H9 (cell line): ENCODE measurements at regions not wholly inside any gene's neighbourhood (a gene's known extent, or its start where the extent isn't known, plus 50 kb on each side); places are given as distances from the start of the nearest gene placed in this dataset.

Experiments
- DNase-seq: peaks from one replicate; pipeline ENCODE4 v3.0.0-alpha.2; 2017
- H2AFZ ChIP-seq: one replicate; pipeline ENCODE4 v1.6.1; 2013; ENCODE audit warnings: mild to moderate bottlenecking, low read length, control low read depth, moderate library complexity
- H2AK5ac ChIP-seq: 2 replicates; pipeline ENCODE4 v1.6.1; 2013; ENCODE audit warnings: low read length, control low read depth, mixed read lengths; ENCODE audit not compliant: insufficient read length
- H2BK120ac ChIP-seq: one replicate; pipeline ENCODE4 v1.6.1; 2013; ENCODE audit warnings: low read depth, mild to moderate bottlenecking, low read length, control low read depth, inconsistent platforms; ENCODE audit not compliant: poor library complexity, severe bottlenecking
- H2BK12ac ChIP-seq: 2 replicates; pipeline ENCODE4 v1.6.1; 2013; ENCODE audit warnings: low read length, control low read depth, mixed read lengths, low read depth; ENCODE audit not compliant: insufficient read length
- H2BK15ac ChIP-seq: 2 replicates; pipeline ENCODE4 v1.6.1; 2013; ENCODE audit warnings: low read depth, low read length, control low read depth
- H2BK20ac ChIP-seq: one replicate; pipeline ENCODE4 v1.6.1; 2013; ENCODE audit warnings: low read depth, mild to moderate bottlenecking, low read length, control low read depth, inconsistent platforms; ENCODE audit not compliant: poor library complexity, severe bottlenecking
- H2BK5ac ChIP-seq: 2 replicates; pipeline ENCODE4 v1.6.1; 2013; ENCODE audit warnings: low read length, control low read depth, mixed read lengths; ENCODE audit not compliant: insufficient read length
- H3K14ac ChIP-seq: 2 replicates; pipeline ENCODE4 v1.6.1; 2013; ENCODE audit warnings: low read length, control low read depth; ENCODE audit not compliant: insufficient read depth
- H3K18ac ChIP-seq: 2 replicates; pipeline ENCODE4 v1.6.1; 2013; ENCODE audit warnings: low read depth, mild to moderate bottlenecking, mixed read lengths, low read length, control low read depth; ENCODE audit not compliant: insufficient read length
- H3K23ac ChIP-seq: 2 replicates; pipeline ENCODE4 v1.6.1; 2013; ENCODE audit warnings: low read length, control low read depth, mixed read lengths, low read depth; ENCODE audit not compliant: insufficient read length
- H3K23me2 ChIP-seq: 2 replicates; pipeline ENCODE4 v1.6.1; 2013; ENCODE audit warnings: low read depth, mild to moderate bottlenecking, mixed read lengths, low read length, control low read depth; ENCODE audit not compliant: insufficient read length, poor library complexity, severe bottlenecking
- H3K27ac ChIP-seq: 2 replicates; pipeline ENCODE4 v1.5.1; 2013; ENCODE audit warnings: low read length, control low read depth, mixed read lengths, low read depth; ENCODE audit not compliant: insufficient read length
- H3K27me3 ChIP-seq: 2 replicates; pipeline ENCODE4 v1.6.1; 2013; ENCODE audit warnings: low read length, control low read depth, inconsistent platforms; ENCODE audit not compliant: insufficient read depth
- H3K4ac ChIP-seq: 2 replicates; pipeline ENCODE4 v1.6.1; 2013; ENCODE audit warnings: low read depth, mild to moderate bottlenecking, control low read depth, inconsistent platforms, low read length, moderate library complexity
- H3K4me1 ChIP-seq: 2 replicates; pipeline ENCODE4 v1.6.1; 2013; ENCODE audit warnings: low read length, control low read depth, inconsistent platforms; ENCODE audit not compliant: insufficient read depth
- H3K4me2 ChIP-seq: 2 replicates; pipeline ENCODE4 v1.6.1; 2013; ENCODE audit warnings: low read length, control low read depth, mixed read lengths; ENCODE audit not compliant: insufficient read length, insufficient read depth
- H3K56ac ChIP-seq: 2 replicates; pipeline ENCODE4 v1.6.1; 2013; ENCODE audit warnings: low read depth, mild to moderate bottlenecking, mixed read lengths, low read length, control low read depth; ENCODE audit not compliant: insufficient read length
- H3K79me1 ChIP-seq: 2 replicates; pipeline ENCODE4 v1.6.1; 2013; ENCODE audit warnings: low read depth, mild to moderate bottlenecking, moderate library complexity, low read length, control low read depth, inconsistent platforms; ENCODE audit not compliant: insufficient read depth, poor library complexity, severe bottlenecking
- H3K79me2 ChIP-seq: 2 replicates; pipeline ENCODE4 v1.6.1; 2013; ENCODE audit warnings: low read length, control low read depth, inconsistent platforms; ENCODE audit not compliant: insufficient read depth
- H3K9ac ChIP-seq: 2 replicates; pipeline ENCODE4 v1.6.1; 2013; ENCODE audit warnings: low read length, control low read depth, mixed read lengths; ENCODE audit not compliant: insufficient read length; ENCODE audit errors: extremely low read depth
- H3K9me3 ChIP-seq: one replicate; pipeline ENCODE4 v1.6.1; 2013; ENCODE audit warnings: low read depth, low read length, inconsistent platforms; ENCODE audit not compliant: control insufficient read depth
- H3T11ph ChIP-seq: one replicate; pipeline ENCODE4 v1.6.1; 2013; ENCODE audit warnings: mild to moderate bottlenecking, low read length, control low read depth, inconsistent platforms
- H4K20me1 ChIP-seq: one replicate; pipeline ENCODE4 v1.6.1; 2013; ENCODE audit not compliant: control insufficient read depth, insufficient read length, insufficient read depth
- H4K5ac ChIP-seq: 2 replicates; pipeline ENCODE4 v1.6.1; 2013; ENCODE audit warnings: low read depth, mild to moderate bottlenecking, mixed read lengths, low read length, control low read depth; ENCODE audit not compliant: insufficient read length
- H4K8ac ChIP-seq: replicated peaks from 2 replicates; pipeline ENCODE4 v1.6.1; 2013; ENCODE audit warnings: low read length, control low read depth, mixed read lengths, low read depth; ENCODE audit not compliant: insufficient read length
- H4K91ac ChIP-seq: 2 replicates; pipeline ENCODE4 v1.6.1; 2013; ENCODE audit warnings: low read depth, mild to moderate bottlenecking, moderate library complexity, mixed read lengths, low read length, control low read depth; ENCODE audit not compliant: insufficient read length
- H3K27ac Mint-ChIP-seq, 3 experiments: 2 replicates in 2 of 3; 3 replicates in 1 of 3; pipeline ENCODE4 v1.8.0; 2020 to 2021; ENCODE audit warnings: mixed read lengths in 3 of 3, mild to moderate bottlenecking in 1 of 3, moderate library complexity in 1 of 3
- H3K27me3 Mint-ChIP-seq: 2 replicates; pipeline ENCODE4 v1.8.0; 2021; ENCODE audit warnings: low read depth, mild to moderate bottlenecking, moderate library complexity, mixed read lengths
- H3K36me3 Mint-ChIP-seq, 3 experiments: 2 replicates in 2 of 3; 3 replicates in 1 of 3; pipeline ENCODE4 v1.8.0; 2020 to 2021; ENCODE audit warnings: low read depth in 3 of 3, mixed read lengths in 3 of 3; ENCODE audit not compliant: insufficient read depth in 1 of 3
- H3K4me1 Mint-ChIP-seq, 2 experiments: 2 replicates each; pipeline ENCODE4 v1.8.0; 2020; ENCODE audit warnings: mixed read lengths in 2 of 2
- H3K4me3 Mint-ChIP-seq, 2 experiments: 2 replicates in 1 of 2; 3 replicates in 1 of 2; pipeline ENCODE4 v1.8.0; 2020 to 2021; ENCODE audit warnings: mild to moderate bottlenecking in 2 of 2, mixed read lengths in 2 of 2, moderate library complexity in 1 of 2
- H3K9me3 Mint-ChIP-seq, 2 experiments: 2 replicates in 1 of 2; 3 replicates in 1 of 2; pipeline ENCODE4 v1.8.0; 2020; ENCODE audit warnings: mild to moderate bottlenecking in 2 of 2, mixed read lengths in 2 of 2, moderate library complexity in 1 of 2
- CTCF ChIP-seq: fragments of 200-600 bp; sonication (generic); conservative IDR thresholded peaks from 3 replicates; pipeline ENCODE4 v1.8.0; 2021; ENCODE audit warnings: antibody characterized with exemption, mild to moderate bottlenecking
- WGBS: extraction: QIAGEN DNeasy Blood & Tissue Kit; methylation state at CpG from one replicate; pipeline ENCODE4 v1.1.7; 2013; ENCODE audit warnings: missing lambda C conversion rate, low lambda C conversion rate, mixed read lengths; ENCODE audit not compliant: insufficient read length; ENCODE audit errors: extremely low coverage; 5-methylcytosine and 5-hydroxymethylcytosine counted together

- peaks cover 3% of the 10 kb centered on the region; the same call in 1 of the 2 replicates for H3K27me3 Mint-ChIP-seq
- no peaks in the 10 kb centered on the region for H4K20me1 ChIP-seq
- no peak overlapping the region for H3K27ac Mint-ChIP-seq
- H2AFZ ChIP-seq: no peak overlapping the region
- no peak overlapping the region for H3K27ac ChIP-seq
- no peak overlapping the region for H2BK5ac ChIP-seq
- peaks cover 0 to 4% (median 0%) of the 10 kb centered on the region in 3 experiments; a peak in 1 of 7 replicates for H3K36me3 Mint-ChIP-seq
- no peak overlapping the region for H2BK12ac ChIP-seq
- H3K18ac ChIP-seq: no peak overlapping the region
- no peaks in the 10 kb centered on the region for H3K27me3 ChIP-seq
- H3K23me2 ChIP-seq: no peaks in the 10 kb centered on the region
- H3K9me3 ChIP-seq: no peaks in the 10 kb centered on the region
- H3K4ac ChIP-seq: no peak overlapping the region
- H4K5ac ChIP-seq: no peak overlapping the region
- H3K23ac ChIP-seq: no peak overlapping the region
- no peak overlapping the region for H3K14ac ChIP-seq
- H3K79me1 ChIP-seq: no peaks in the 10 kb centered on the region
- no CpG with 5 or more reads among the region's 5 CpGs for WGBS
- H3K9ac ChIP-seq: no peak overlapping the region
- H2BK15ac ChIP-seq: no peak overlapping the region
- no peak overlapping the region for H3T11ph ChIP-seq
- peaks cover 2 to 8% of the 10 kb centered on the region in 2 experiments; a peak in 3 of 5 replicates for H3K9me3 Mint-ChIP-seq
- H3K4me3 Mint-ChIP-seq: no peak overlapping the region
- H3K4me1 Mint-ChIP-seq: peaks cover 16 to 18% of the 10 kb centered on the region in 2 experiments
- no peak overlapping the region for H3K4me2 ChIP-seq
- H2AK5ac ChIP-seq: no peak overlapping the region
- no peak overlapping the region for H2BK120ac ChIP-seq
- no peak for DNase-seq
- no peak overlapping the region for H4K8ac ChIP-seq
- H3K56ac ChIP-seq: no peak overlapping the region
- H3K4me1 ChIP-seq: 0 out of 2 replicates have a peak, but pooled peaks cover 3% of the 10 kb centered on the region
- no peak overlapping the region for H2BK20ac ChIP-seq
- no peak for TF ChIP-seq CTCF
- H4K91ac ChIP-seq: no peak overlapping the region
- H3K79me2 ChIP-seq: no peaks in the 10 kb centered on the region
These were observed 147.3 kb downstream of the DDX1 start for GRCh38 chr2:15738943-15739342.
